ENCODE measurements at regions not wholly inside any gene's neighbourhood (a gene's known extent, or its start where the extent isn't known, plus 50 kb on each side); places are given as distances from the start of the nearest gene placed in this dataset.

GRCh38 chr1:5367306-5367705 is 624.9 kb downstream of the NPHP4 start:
- no peak for TF ChIP-seq GABPA (IDR thresholded peaks at IDR 0.05 in 1 of 2, conservative IDR thresholded peaks at IDR 0.05 in 1 of 2)
- no peak for TF ChIP-seq CTCF (IDR thresholded peaks at IDR 0.05; ENCODE audit: low read depth, low read length, missing input control)
